Fibroblast of the aortic adventitia (primary cell): ENCODE measurements at regions not wholly inside any gene's neighbourhood (a gene's known extent, or its start where the extent isn't known, plus 50 kb on each side); places are given as distances from the start of the nearest gene placed in this dataset.

Source experiments
- DNase-seq: peaks from one replicate; pipeline ENCODE4 v3.0.0-alpha.2; 2010; ENCODE audit warnings: low read depth
- H3K4me3 ChIP-seq: 2 replicates; pipeline ENCODE4 v1.5.1; 2011; ENCODE audit warnings: low read depth, mild to moderate bottlenecking, control low read depth, low read length, moderate library complexity
- CTCF ChIP-seq: IDR thresholded peaks from 2 replicates; pipeline ENCODE4 v1.5.1; 2011; ENCODE audit warnings: mild to moderate bottlenecking, low read length, control low read depth, inconsistent platforms; ENCODE audit not compliant: insufficient read depth

- H3K4me3 ChIP-seq: no peak overlapping the region
- no peak for TF ChIP-seq CTCF
- no peak for DNase-seq
Observed at GRCh38 chr2:51424418-51424817, 392.5 kb upstream of the NRXN1 start.

- H3K4me3 ChIP-seq: no peak overlapping the region
- no peak for TF ChIP-seq CTCF
- peak; percentile 0 for DNase-seq
Observed at GRCh38 chr2:51420511-51420910, 388.6 kb upstream of the NRXN1 start.

- DNase-seq: no peak
- no peak overlapping the region for H3K4me3 ChIP-seq
- TF ChIP-seq CTCF: no peak
Observed at GRCh38 chr2:51413726-51414125, 381.8 kb upstream of the NRXN1 start.

- H3K4me3 ChIP-seq: no peak overlapping the region
- TF ChIP-seq CTCF: no peak
- DNase-seq: no peak
Observed at GRCh38 chr2:51410331-51410730, 378.4 kb upstream of the NRXN1 start.

GRCh38 chr2:51409920-51410319 is 378.0 kb upstream of the NRXN1 start:
- H3K4me3 ChIP-seq: no peak overlapping the region
- TF ChIP-seq CTCF: no peak

GRCh38 chr2:51404226-51404625 is 372.3 kb upstream of the NRXN1 start:
- TF ChIP-seq CTCF: no peak
- no peak overlapping the region for H3K4me3 ChIP-seq
- DNase-seq: no peak

More at GRCh38 chr2:51409920-51410319, 378.0 kb upstream of the NRXN1 start:
- no peak for DNase-seq

GRCh38 chr2:51401546-51401945 is 369.6 kb upstream of the NRXN1 start:
- TF ChIP-seq CTCF: no peak
- no peak for DNase-seq
- no peak overlapping the region for H3K4me3 ChIP-seq
